Activated T-cell treated with anti-CD3 and anti-CD28 coated beads, Interleukin-2, amount 50 U/mL, for 72 hours (primary cell): ENCODE measurements at regions not wholly inside any gene's neighbourhood (a gene's known extent, or its start where the extent isn't known, plus 50 kb on each side); places are given as distances from the start of the nearest gene placed in this dataset.
"Not testable (repeated sequence)": the region's sequence is repeated elsewhere in the genome, so short reads cannot be mapped to it uniquely, and the experiment has no call there.

Experiments used
- ATAC-seq, 2 donors: fragments of 150-1000 bp; cut with Tn5 transposase; replicated peaks in 1 of 2; 2 replicates each; pipeline ENCODE4 v1.10.0; 2021; ENCODE audit warnings: moderate library complexity in 2 of 2, mild to moderate bottlenecking in 1 of 2
- DNase-seq, 2 donors: peaks; one replicate each; pipeline ENCODE4 v3.0.0; 2021 to 2022; ENCODE audit warnings: mixed read lengths in 1 of 2
- H3K27ac Mint-ChIP-seq: one replicate; pipeline ENCODE4 v1.8.0; 2022; ENCODE audit warnings: mild to moderate bottlenecking, moderate library complexity, mixed read lengths
- H3K27me3 Mint-ChIP-seq: one replicate; pipeline ENCODE4 v1.8.0; 2022; ENCODE audit warnings: low read depth, mixed read lengths
- H3K36me3 Mint-ChIP-seq, 2 donors: one replicate each; pipeline ENCODE4 v1.8.0; 2022; ENCODE audit warnings: mixed read lengths in 2 of 2, mild to moderate bottlenecking in 1 of 2; ENCODE audit not compliant: insufficient read depth in 2 of 2
- H3K4me1 Mint-ChIP-seq: one replicate; pipeline ENCODE4 v1.8.0; 2022; ENCODE audit warnings: low read depth, mixed read lengths
- H3K4me3 Mint-ChIP-seq, 2 donors: one replicate each; pipeline ENCODE4 v1.8.0; 2022; ENCODE audit warnings: mild to moderate bottlenecking in 2 of 2, mixed read lengths in 2 of 2, moderate library complexity in 2 of 2
- H3K9me3 Mint-ChIP-seq, 2 donors: one replicate each; pipeline ENCODE4 v1.8.0; 2022; ENCODE audit warnings: mixed read lengths in 2 of 2

GRCh38 chr1:191460234-191460633 lies 698.0 kb upstream of the RGS18 start:
- Mint-ChIP-seq H3K27me3 (no peaks in the 10 kb centered on the region), H3K36me3 (no peaks in the 10 kb centered on the region), H3K4me1 (no peaks in the 10 kb centered on the region), H3K9me3 (peaks cover 3 to 10% of the 10 kb centered on the region in 2 donors), H3K27ac (no peak overlapping the region), H3K4me3 (no peak overlapping the region)
- no peak for ATAC-seq
- DNase-seq = no peak

GRCh38 chr1:191483988-191484387 lies 674.3 kb upstream of the RGS18 start:
- Mint-ChIP-seq H3K4me3 (no peak overlapping the region), H3K27me3 (no peaks in the 10 kb centered on the region), H3K36me3 (no peaks in the 10 kb centered on the region), H3K27ac (no peak overlapping the region), H3K9me3 (peaks cover 5 to 7% of the 10 kb centered on the region in 2 donors), H3K4me1 (no peaks in the 10 kb centered on the region)
- DNase-seq (no peak), ATAC-seq (no peak)

DNA sequence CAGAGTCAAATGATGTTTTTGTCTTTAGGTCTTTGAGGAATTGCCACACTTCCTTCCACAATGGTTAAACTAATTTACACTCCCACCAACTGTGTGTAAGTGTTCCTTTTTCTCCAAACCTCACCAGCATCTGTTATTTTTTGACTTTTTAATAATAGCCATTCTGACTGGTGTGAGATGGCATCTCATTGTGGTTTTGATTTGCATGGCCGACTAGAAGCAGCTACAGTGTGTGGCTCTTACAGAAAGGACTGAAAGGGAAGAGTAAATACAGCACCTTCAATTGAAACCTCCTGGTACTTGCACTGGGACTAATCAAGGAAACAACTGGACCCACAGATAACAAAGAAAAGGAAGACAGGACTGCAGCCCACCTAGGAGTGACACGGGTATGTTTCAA lies 668.0 kb upstream of the RGS18 start:
- H3K9me3 Mint-ChIP-seq = peaks cover 6 to 7% of the 10 kb centered on the region in 2 donors
- no peak overlapping the region for H3K27ac Mint-ChIP-seq

DNA sequence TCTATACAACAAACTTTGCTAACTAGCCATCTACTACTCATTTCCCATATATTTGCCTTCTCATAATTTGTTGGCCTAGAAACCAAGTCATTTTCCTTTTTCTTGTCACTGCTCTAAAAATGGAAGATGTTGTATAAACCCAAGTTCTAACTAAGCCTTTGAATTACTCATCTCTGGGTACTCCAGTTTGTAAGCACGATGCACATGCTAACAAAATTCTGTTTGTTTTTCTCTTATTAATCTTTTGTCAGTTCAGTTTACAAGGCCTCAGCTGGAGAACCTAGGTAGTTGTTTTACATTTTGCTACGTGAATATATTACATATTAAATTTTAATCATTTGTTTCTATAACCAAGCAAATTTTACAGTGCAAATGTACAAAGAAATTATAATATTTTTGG lies 663.2 kb upstream of the RGS18 start:
- H3K9me3 Mint-ChIP-seq = peaks cover 0 to 4% of the 10 kb centered on the region in 2 donors
- no peaks in the 10 kb centered on the region for H3K4me1 Mint-ChIP-seq
- no peaks in the 10 kb centered on the region for H3K27me3 Mint-ChIP-seq
- H3K36me3 Mint-ChIP-seq = no peaks in the 10 kb centered on the region
- DNase-seq (no peak), ATAC-seq (no peak)
- no peak overlapping the region for H3K4me3 Mint-ChIP-seq
- no peak overlapping the region for H3K27ac Mint-ChIP-seq

More for the DNA sequence above, 668.0 kb upstream of the RGS18 start:
- DNase-seq (no peak), ATAC-seq (no peak)
- H3K36me3 Mint-ChIP-seq = no peaks in the 10 kb centered on the region
- no peaks in the 10 kb centered on the region for H3K27me3 Mint-ChIP-seq
- H3K4me3 Mint-ChIP-seq = no peak overlapping the region
- no peaks in the 10 kb centered on the region for H3K4me1 Mint-ChIP-seq

DNA sequence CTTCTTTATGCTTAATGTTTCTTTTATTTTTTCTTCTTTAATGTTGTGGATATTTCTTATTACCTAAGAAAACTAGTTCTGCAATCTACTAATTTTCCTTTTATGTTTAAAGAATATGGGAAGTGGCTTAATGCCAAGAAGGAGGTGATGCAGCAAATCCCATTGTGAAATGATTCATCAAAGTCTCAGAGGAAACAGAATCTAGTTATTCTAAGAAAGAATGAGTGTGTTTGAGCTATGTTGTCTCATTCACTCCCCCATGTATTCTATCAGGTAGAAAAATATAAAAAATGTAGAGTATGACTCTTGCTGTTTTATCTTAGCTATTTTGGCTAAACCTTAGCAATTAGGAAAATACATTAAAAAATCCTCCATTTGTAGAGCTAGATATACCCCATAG lies 659.9 kb upstream of the RGS18 start:
- Mint-ChIP-seq H3K36me3 (no peaks in the 10 kb centered on the region), H3K27me3 (no peaks in the 10 kb centered on the region), H3K27ac (no peak overlapping the region), H3K4me1 (no peaks in the 10 kb centered on the region), H3K4me3 (no peak overlapping the region), H3K9me3 (peaks cover 0 to 3% of the 10 kb centered on the region in 2 donors)
- DNase-seq (no peak), ATAC-seq (no peak)

GRCh38 chr1:191498825-191499224 lies 659.4 kb upstream of the RGS18 start:
- no peak overlapping the region for H3K4me3 Mint-ChIP-seq
- H3K27me3 Mint-ChIP-seq = no peaks in the 10 kb centered on the region
- H3K9me3 Mint-ChIP-seq = peaks cover 0 to 3% of the 10 kb centered on the region in 2 donors
- no peaks in the 10 kb centered on the region for H3K36me3 Mint-ChIP-seq
- ATAC-seq = no peak
- H3K4me1 Mint-ChIP-seq = no peaks in the 10 kb centered on the region
- no peak overlapping the region for H3K27ac Mint-ChIP-seq
- DNase-seq = no peak

- no peak for ATAC-seq
- Mint-ChIP-seq H3K36me3 (peaks cover 0 to 2% of the 10 kb centered on the region in 2 donors), H3K4me1 (no peaks in the 10 kb centered on the region), H3K9me3 (peaks cover 2 to 4% of the 10 kb centered on the region in 2 donors), H3K4me3 (no peak overlapping the region), H3K27me3 (no peaks in the 10 kb centered on the region), H3K27ac (no peak overlapping the region)
- DNase-seq = no peak
These were observed 653.3 kb upstream of the RGS18 start for GRCh38 chr1:191504999-191505398.

DNA sequence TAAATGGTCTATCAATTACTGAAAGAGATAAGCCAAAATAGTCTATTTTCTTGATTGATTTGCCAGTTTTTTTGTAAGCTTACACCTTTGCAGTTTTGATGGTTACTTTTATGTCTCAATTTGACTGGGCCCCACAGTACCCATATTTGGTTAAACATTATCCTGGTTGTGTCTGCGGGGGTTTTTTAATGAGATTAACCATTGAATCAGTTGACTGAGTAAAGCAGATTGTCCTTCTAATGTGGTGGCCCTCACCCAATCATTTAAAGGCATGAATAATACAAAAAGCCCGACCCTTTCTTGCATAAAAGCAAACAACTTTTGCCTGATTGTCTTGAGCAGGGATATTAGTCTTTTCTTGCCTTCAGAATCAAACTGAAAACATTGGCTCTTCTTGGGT lies 650.0 kb upstream of the RGS18 start:
- H3K27ac Mint-ChIP-seq = no peak overlapping the region
- peaks cover 0 to 5% of the 10 kb centered on the region in 2 donors for H3K36me3 Mint-ChIP-seq
- ATAC-seq (no peak), DNase-seq (no peak)
- no peaks in the 10 kb centered on the region for H3K4me1 Mint-ChIP-seq
- peaks cover 5 to 8% of the 10 kb centered on the region in 2 donors for H3K9me3 Mint-ChIP-seq
- H3K4me3 Mint-ChIP-seq = no peak overlapping the region
- no peaks in the 10 kb centered on the region for H3K27me3 Mint-ChIP-seq

GRCh38 chr1:191511480-191511879 lies 646.8 kb upstream of the RGS18 start:
- H3K9me3 Mint-ChIP-seq = peaks cover 10 to 13% of the 10 kb centered on the region in 2 donors
- not testable (repeated sequence) for DNase-seq, H3K4me1 Mint-ChIP-seq, H3K4me3 Mint-ChIP-seq, H3K36me3 Mint-ChIP-seq, H3K27ac Mint-ChIP-seq, H3K27me3 Mint-ChIP-seq, ATAC-seq

DNA sequence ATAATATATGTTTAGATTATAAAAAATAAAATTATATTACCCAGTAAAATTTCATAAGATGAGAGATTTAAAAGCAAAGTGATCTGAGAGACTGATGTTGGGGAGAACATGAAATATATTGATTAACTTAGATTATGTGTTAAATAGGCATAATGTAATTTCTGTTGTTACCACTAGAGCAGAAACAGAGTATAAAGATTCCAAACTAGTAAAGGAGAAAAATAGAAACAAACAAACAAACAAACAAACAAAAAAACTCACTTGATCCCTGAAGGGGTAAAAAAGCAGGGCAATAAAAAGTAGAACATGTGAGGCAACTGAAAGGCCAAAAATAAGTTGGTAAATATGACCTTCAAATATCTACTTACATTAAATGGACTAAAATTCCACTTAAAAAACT lies 640.4 kb upstream of the RGS18 start:
- Mint-ChIP-seq H3K27ac (no peak overlapping the region), H3K9me3 (peaks cover 5 to 7% of the 10 kb centered on the region in 2 donors), H3K4me1 (no peaks in the 10 kb centered on the region), H3K36me3 (peaks cover 0 to 2% of the 10 kb centered on the region in 2 donors), H3K27me3 (no peaks in the 10 kb centered on the region), H3K4me3 (no peak overlapping the region)
- ATAC-seq = no peak
- DNase-seq = no peak

DNA sequence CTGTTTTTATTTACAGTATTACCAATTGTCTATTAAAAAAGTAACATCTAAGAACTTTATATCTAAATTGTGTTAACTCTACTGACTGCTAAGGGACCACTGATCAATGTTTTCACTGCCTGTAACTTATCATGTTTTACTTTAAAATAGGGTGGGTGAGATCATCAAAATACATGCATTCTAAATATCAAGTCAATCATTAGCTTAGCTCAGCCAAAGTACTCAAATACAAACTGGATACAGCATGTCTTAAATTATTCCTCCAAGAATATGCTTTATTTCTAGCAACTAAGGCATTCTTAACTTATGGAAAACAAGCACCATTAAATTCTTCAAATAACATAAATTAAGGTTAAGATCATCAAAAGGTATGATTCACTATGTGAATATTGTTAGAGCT lies 638.7 kb upstream of the RGS18 start:
- H3K9me3 Mint-ChIP-seq = peaks cover 0 to 2% of the 10 kb centered on the region in 2 donors
- H3K4me1 Mint-ChIP-seq = no peaks in the 10 kb centered on the region

GRCh38 chr1:191520345-191520744 lies 637.9 kb upstream of the RGS18 start:
- Mint-ChIP-seq H3K4me3 (no peak overlapping the region), H3K27ac (no peak overlapping the region), H3K9me3 (peaks cover 0 to 2% of the 10 kb centered on the region in 2 donors), H3K27me3 (no peaks in the 10 kb centered on the region), H3K36me3 (no peaks in the 10 kb centered on the region), H3K4me1 (no peaks in the 10 kb centered on the region)
- ATAC-seq = no peak
- no peak for DNase-seq

More for the DNA sequence above, 638.7 kb upstream of the RGS18 start:
- DNase-seq (no peak), ATAC-seq (no peak)
- Mint-ChIP-seq H3K27me3 (no peaks in the 10 kb centered on the region), H3K36me3 (no peaks in the 10 kb centered on the region), H3K27ac (no peak overlapping the region), H3K4me3 (no peak overlapping the region)

DNA sequence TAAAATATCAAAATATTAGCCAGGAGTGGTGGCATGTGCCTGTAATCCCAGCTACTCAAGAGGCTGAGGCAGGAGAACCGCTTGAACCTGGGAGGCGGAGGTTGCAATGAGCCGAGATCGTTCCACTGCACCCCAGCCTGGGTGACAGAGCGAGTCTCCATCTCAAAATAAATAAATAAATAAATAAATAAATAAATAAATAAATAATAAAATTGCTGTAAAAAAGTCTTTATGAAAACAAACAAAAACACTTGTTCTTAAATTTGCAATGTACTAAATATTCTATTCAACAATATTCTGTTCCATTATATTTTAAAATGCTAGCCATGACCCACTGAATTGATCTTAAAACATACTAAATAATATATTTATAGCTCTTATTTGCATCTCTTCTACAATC lies 632.3 kb upstream of the RGS18 start:
- not testable (repeated sequence) for H3K4me3 Mint-ChIP-seq, H3K9me3 Mint-ChIP-seq, H3K4me1 Mint-ChIP-seq, ATAC-seq, H3K36me3 Mint-ChIP-seq, H3K27ac Mint-ChIP-seq, DNase-seq, H3K27me3 Mint-ChIP-seq

DNA sequence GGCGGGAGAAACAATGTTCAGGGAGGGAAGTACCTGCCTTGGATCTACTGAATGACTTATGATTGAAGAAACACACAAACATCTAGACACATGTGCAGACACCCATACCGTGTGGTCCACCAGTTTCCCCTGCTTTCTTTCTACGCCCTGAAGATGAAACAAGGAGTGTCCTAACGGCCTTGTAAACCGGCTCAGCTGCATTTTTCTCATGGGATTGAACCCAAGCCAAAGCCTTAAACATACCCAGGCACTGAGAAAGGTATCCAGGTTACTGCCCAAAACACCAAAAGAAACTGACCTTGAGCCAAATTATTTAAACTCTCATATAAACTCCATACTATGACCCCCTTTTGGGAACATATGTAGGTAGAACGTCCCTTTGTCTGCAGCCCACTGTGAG lies 630.0 kb upstream of the RGS18 start:
- H3K4me3 Mint-ChIP-seq = no peak overlapping the region
- peaks cover 0 to 2% of the 10 kb centered on the region in 2 donors for H3K36me3 Mint-ChIP-seq
- H3K27me3 Mint-ChIP-seq = no peaks in the 10 kb centered on the region
- H3K9me3 Mint-ChIP-seq = peaks cover 7 to 9% of the 10 kb centered on the region in 2 donors
- no peak for ATAC-seq
- no peak overlapping the region for H3K27ac Mint-ChIP-seq
- H3K4me1 Mint-ChIP-seq = no peaks in the 10 kb centered on the region
- no peak for DNase-seq
